ENCODE measurements at regions not wholly inside any gene's neighbourhood (a gene's known extent, or its start where the extent isn't known, plus 50 kb on each side); places are given as distances from the start of the nearest gene placed in this dataset.

DNA sequence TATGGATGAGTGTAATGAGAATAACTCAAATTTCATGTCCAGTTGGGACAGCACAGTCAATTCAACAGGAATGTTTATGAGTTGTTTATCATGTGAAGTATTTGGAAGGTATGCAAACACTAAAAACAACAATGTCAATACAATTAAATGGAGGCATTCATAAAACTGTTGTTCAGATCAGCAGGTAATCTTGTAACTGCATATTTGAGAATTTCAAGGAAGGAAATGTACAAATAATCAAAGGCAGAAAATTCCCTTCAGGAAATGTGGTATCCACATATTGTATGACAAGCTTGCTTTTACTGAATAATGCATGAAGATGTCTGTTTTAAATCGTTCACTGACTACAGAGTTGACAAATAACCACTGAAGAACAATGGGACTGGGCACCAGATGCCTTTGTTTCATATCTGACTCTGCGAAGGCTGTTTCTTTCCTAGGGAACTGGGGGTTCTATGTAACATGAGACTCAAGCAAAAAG lies 198.3 kb downstream of the LTN1 start:
- no TSS peak for BruUV-seq (replicated peaks)
- no peaks in the 10 kb centered on the region for H3K36me3 ChIP-seq (ENCODE audit: control insufficient read depth, insufficient read depth, low read length)
- H3K4me1 ChIP-seq, result no peaks in the 10 kb centered on the region
- H3K4me1 Mint-ChIP-seq (ENCODE audit: low read depth, unreplicated experiment), result no peaks in the 10 kb centered on the region
- no peaks in the 10 kb centered on the region for H3K9me3 ChIP-seq
- no peaks in the 10 kb centered on the region for H3K27me3 ChIP-seq (replicated peaks; ENCODE audit: control insufficient read depth, insufficient read depth, low read length)
- DNase-seq, result no peak
- no peaks in the 10 kb centered on the region for H3K36me3 Mint-ChIP-seq (ENCODE audit: insufficient read depth, unreplicated experiment)
- H3K4me3 Mint-ChIP-seq (ENCODE audit: unreplicated experiment), result no peak overlapping the region
- no peak overlapping the region for H3K4me3 ChIP-seq (ENCODE audit: low read depth, low read length)
- POLR2A ChIA-PET, result no interaction called here
- CTCF ChIA-PET, result no interaction called here
- no peak overlapping the region for H3K27ac Mint-ChIP-seq (ENCODE audit: unreplicated experiment)
- TF ChIP-seq, protein P1, sequence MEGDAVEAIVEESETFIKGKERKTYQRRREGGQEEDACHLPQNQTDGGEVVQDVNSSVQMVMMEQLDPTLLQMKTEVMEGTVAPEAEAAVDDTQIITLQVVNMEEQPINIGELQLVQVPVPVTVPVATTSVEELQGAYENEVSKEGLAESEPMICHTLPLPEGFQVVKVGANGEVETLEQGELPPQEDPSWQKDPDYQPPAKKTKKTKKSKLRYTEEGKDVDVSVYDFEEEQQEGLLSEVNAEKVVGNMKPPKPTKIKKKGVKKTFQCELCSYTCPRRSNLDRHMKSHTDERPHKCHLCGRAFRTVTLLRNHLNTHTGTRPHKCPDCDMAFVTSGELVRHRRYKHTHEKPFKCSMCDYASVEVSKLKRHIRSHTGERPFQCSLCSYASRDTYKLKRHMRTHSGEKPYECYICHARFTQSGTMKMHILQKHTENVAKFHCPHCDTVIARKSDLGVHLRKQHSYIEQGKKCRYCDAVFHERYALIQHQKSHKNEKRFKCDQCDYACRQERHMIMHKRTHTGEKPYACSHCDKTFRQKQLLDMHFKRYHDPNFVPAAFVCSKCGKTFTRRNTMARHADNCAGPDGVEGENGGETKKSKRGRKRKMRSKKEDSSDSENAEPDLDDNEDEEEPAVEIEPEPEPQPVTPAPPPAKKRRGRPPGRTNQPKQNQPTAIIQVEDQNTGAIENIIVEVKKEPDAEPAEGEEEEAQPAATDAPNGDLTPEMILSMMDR (IDR thresholded peaks at IDR 0.05; ENCODE audit: insufficient read depth in 1 of 2, low read depth in 1 of 2, low read length in 1 of 2, severe bottlenecking in 1 of 2, unreplicated experiment in 1 of 2), result no peak
- H3K9me3 Mint-ChIP-seq (ENCODE audit: unreplicated experiment), result no peaks in the 10 kb centered on the region
- H3K27me3 Mint-ChIP-seq (ENCODE audit: insufficient read depth, unreplicated experiment), result peaks cover 3% of the 10 kb centered on the region
- intact Hi-C loops (cut with micrococcal nuclease; ENCODE audit: unreplicated experiment), result loop anchor here (5.0 kb wide), 1 partner anchor 1037 kb away; no protein-coding TSS in a partner anchor

DNA sequence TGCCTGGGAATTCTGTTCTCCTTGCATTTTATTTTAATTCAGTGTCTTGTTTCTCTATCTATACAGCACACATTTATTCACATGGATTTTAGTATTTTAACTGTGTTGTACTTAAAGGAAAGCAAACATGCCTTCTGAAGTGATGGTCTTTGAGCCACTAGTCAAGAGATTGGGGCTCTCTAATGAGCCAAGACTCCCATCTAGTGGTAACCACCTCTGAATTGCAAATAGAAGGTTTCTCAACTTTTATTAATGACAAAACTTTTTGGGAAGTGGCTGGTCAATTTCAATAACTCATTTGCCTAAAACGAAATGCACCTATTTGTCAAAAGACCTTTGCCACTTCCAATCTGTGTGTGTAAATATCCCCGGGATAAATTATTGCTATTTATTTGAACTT lies 199.6 kb downstream of the LTN1 start:
- intact Hi-C loops (cut with micrococcal nuclease; ENCODE audit: unreplicated experiment), result loop anchor here (1.0 to 5.0 kb wide), 2 partner anchors 48 to 1036 kb away; no protein-coding TSS in a partner anchor
- Mint-ChIP-seq H3K4me1 (ENCODE audit: low read depth, unreplicated experiment) (no peaks in the 10 kb centered on the region), H3K9me3 (ENCODE audit: unreplicated experiment) (no peaks in the 10 kb centered on the region), H3K27ac (ENCODE audit: unreplicated experiment) (no peak overlapping the region), H3K27me3 (ENCODE audit: insufficient read depth, unreplicated experiment) (peaks cover 3% of the 10 kb centered on the region), H3K4me3 (ENCODE audit: unreplicated experiment) (no peak overlapping the region), H3K36me3 (ENCODE audit: insufficient read depth, unreplicated experiment) (no peaks in the 10 kb centered on the region)
- no peaks in the 10 kb centered on the region for H3K4me1 ChIP-seq
- H3K9me3 ChIP-seq, result no peaks in the 10 kb centered on the region
- no peaks in the 10 kb centered on the region for H3K27me3 ChIP-seq (replicated peaks; ENCODE audit: control insufficient read depth, insufficient read depth, low read length)
- no TSS peak for BruUV-seq (replicated peaks)
- TF ChIP-seq, protein P1 (IDR thresholded peaks at IDR 0.05; ENCODE audit: insufficient read depth in 1 of 2, low read depth in 1 of 2, low read length in 1 of 2, severe bottlenecking in 1 of 2, unreplicated experiment in 1 of 2), result peak; percentile 19 to 27
- no peak overlapping the region for H3K4me3 ChIP-seq (ENCODE audit: low read depth, low read length)
- POLR2A ChIA-PET, result no interaction called here
- no peaks in the 10 kb centered on the region for H3K36me3 ChIP-seq (ENCODE audit: control insufficient read depth, insufficient read depth, low read length)
- DNase-seq, result no peak
- CTCF ChIA-PET, result no interaction called here

DNA sequence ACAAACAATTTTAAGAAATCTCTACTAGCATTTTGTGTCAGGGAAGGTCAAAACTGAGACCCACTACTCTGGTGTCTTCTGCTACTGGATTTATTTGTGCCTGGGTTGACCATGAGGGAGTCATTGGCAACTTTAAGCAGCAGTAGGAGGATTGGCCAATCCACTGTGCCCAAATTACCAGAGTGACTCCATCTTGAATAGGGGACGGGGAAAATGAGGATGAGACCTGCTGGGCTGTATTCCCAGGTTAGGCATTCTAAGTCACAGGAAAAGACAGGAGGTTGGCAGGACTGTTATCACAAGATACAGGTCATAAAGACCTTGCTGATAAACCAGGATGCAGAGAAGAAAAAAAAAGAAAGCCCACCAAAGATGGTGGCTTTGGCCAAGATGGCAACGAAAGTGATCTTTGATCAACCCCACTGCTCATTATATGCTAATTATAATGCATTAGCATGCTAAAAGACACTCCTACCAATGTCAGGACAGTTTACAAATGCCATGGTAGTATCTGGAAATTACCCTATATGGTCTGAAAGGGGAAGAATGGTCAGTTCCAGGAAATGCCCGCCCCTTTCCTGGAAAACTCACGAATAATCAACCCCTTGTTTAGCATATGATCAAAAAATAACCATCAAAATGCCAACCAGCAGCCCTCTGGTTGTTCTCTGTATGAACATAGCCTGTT lies 200.9 kb downstream of the LTN1 start:
- no peaks in the 10 kb centered on the region for H3K27me3 ChIP-seq (replicated peaks; ENCODE audit: control insufficient read depth, insufficient read depth, low read length)
- BruUV-seq (replicated peaks), result no TSS peak
- TF ChIP-seq, protein P1 (IDR thresholded peaks at IDR 0.05; ENCODE audit: insufficient read depth in 1 of 2, low read depth in 1 of 2, low read length in 1 of 2, severe bottlenecking in 1 of 2, unreplicated experiment in 1 of 2), result no peak
- no peak for DNase-seq
- intact Hi-C loops (cut with micrococcal nuclease; ENCODE audit: unreplicated experiment), result loop anchor here (5.0 kb wide), 1 partner anchor 1034 kb away; no protein-coding TSS in a partner anchor
- H3K9me3 ChIP-seq, result no peaks in the 10 kb centered on the region
- Mint-ChIP-seq H3K9me3 (ENCODE audit: unreplicated experiment) (no peaks in the 10 kb centered on the region), H3K4me1 (ENCODE audit: low read depth, unreplicated experiment) (no peaks in the 10 kb centered on the region), H3K27ac (ENCODE audit: unreplicated experiment) (no peak overlapping the region), H3K36me3 (ENCODE audit: insufficient read depth, unreplicated experiment) (no peaks in the 10 kb centered on the region), H3K27me3 (ENCODE audit: insufficient read depth, unreplicated experiment) (peaks cover 3% of the 10 kb centered on the region), H3K4me3 (ENCODE audit: unreplicated experiment) (no peak overlapping the region)
- no peaks in the 10 kb centered on the region for H3K36me3 ChIP-seq (ENCODE audit: control insufficient read depth, insufficient read depth, low read length)
- no peak overlapping the region for H3K4me3 ChIP-seq (ENCODE audit: low read depth, low read length)
- ChIA-PET CTCF (no interaction called here), POLR2A (no interaction called here)
- H3K4me1 ChIP-seq, result no peaks in the 10 kb centered on the region

Data from Caco-2 (cell line).